Fibroblast of pulmonary artery (primary cell): ENCODE measurements at regions not wholly inside any gene's neighbourhood (a gene's known extent, or its start where the extent isn't known, plus 50 kb on each side); places are given as distances from the start of the nearest gene placed in this dataset.
A peak's percentile ranks its signal among the peaks of the same experiment; 100 is the strongest.

Source experiments
- DNase-seq: peaks from one replicate; pipeline ENCODE4 v3.0.0-alpha.2; 2010; ENCODE audit warnings: low read depth
- H3K4me3 ChIP-seq: replicated peaks from 2 replicates; pipeline ENCODE4 v1.5.1; 2011; ENCODE audit warnings: low read depth, mild to moderate bottlenecking, control low read depth, low read length, moderate library complexity
- TF ChIP-seq, protein P1 (sequence below): IDR thresholded peaks from 2 replicates; pipeline ENCODE4 v1.5.1; 2011; ENCODE audit warnings: mild to moderate bottlenecking, control low read depth, low read length, inconsistent platforms; ENCODE audit errors: missing control alignments

DNA sequence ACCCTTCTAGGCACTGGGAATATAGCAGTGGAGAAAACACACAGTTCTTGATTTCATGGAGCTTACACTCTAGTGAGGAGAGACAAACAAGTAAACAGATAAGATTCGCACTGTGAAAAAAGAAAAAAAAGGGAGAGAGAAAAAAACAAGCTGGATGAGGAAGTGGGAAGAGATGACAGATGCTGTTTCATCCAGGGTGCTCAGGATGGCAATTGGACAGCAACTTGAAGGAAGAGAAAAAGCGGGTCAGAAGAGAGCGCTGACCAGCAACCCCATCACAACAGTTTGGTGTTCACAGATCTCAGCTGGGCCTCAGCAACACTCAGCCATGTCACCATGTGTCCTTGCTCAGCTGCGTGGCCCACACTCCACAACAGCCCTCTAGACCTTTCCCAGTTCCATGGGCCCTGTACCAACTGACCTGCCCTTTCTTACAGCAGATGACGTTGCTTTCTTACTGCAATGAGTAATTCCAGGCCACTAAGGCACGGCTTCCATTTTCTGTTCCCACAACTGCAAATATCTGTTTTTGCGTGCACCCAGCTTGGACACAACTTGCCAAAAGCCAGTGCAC, 230.8 kb downstream of the MEX3B start:
- TF ChIP-seq, protein P1, sequence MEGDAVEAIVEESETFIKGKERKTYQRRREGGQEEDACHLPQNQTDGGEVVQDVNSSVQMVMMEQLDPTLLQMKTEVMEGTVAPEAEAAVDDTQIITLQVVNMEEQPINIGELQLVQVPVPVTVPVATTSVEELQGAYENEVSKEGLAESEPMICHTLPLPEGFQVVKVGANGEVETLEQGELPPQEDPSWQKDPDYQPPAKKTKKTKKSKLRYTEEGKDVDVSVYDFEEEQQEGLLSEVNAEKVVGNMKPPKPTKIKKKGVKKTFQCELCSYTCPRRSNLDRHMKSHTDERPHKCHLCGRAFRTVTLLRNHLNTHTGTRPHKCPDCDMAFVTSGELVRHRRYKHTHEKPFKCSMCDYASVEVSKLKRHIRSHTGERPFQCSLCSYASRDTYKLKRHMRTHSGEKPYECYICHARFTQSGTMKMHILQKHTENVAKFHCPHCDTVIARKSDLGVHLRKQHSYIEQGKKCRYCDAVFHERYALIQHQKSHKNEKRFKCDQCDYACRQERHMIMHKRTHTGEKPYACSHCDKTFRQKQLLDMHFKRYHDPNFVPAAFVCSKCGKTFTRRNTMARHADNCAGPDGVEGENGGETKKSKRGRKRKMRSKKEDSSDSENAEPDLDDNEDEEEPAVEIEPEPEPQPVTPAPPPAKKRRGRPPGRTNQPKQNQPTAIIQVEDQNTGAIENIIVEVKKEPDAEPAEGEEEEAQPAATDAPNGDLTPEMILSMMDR, result no peak
- no peak overlapping the region for H3K4me3 ChIP-seq
- no peak for DNase-seq

GRCh38 chr15:81813215-81813614, 232.6 kb downstream of the MEX3B start:
- DNase-seq, result no peak
- no peak overlapping the region for H3K4me3 ChIP-seq
- TF ChIP-seq, protein P1, result no peak

- DNase-seq, result no peak
- TF ChIP-seq, protein P1, result no peak
- no peak overlapping the region for H3K4me3 ChIP-seq
Observed at GRCh38 chr15:81812456-81812855, 233.4 kb downstream of the MEX3B start.

GRCh38 chr15:81811736-81812135, 234.1 kb downstream of the MEX3B start:
- DNase-seq, result no peak
- H3K4me3 ChIP-seq, result no peak overlapping the region
- TF ChIP-seq, protein P1, result no peak

- TF ChIP-seq, protein P1, result peak; percentile 16
- DNase-seq, result peak; percentile 7
- H3K4me3 ChIP-seq, result no peak overlapping the region
Observed at GRCh38 chr15:81809543-81809942, 236.3 kb downstream of the MEX3B start.

DNA sequence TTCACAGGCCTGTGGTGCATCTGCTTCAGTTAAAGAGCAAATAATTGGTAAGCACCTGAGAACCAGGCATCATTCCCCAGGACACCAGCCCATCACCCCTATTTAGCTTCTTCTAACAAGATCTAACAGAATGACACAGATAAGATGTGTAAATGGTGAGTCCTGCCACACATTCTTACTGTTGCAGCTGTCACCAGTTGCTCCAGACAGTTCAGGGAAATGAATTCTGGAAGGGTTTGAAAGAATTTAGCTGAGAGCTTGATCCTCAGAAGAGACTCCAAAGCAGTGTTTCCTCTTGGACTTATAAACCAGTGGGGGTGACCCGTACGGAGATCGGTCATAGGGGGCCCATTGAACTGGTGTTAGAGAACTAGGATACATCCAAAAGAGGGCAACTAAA, 238.0 kb downstream of the MEX3B start:
- no peak for DNase-seq
- TF ChIP-seq, protein P1, result no peak

DNA sequence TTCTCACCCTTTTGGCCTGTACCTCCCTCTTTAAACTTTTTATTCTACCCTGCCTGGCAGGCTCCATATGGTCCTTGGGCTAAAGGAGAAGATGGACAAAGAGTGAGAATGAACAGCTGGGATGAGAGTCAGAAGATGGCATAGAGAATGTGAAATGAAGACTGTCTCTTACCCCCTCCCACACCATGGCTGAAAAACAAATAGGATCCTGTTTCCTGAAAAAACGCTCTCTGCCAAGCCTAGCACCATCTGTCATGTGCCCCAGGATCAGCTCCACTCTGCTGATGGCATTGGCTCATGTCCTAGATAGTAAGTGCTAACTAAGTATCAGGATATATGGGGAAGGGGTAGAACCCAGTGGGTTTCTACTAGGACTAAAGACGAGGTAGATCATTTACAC, 238.6 kb downstream of the MEX3B start:
- H3K4me3 ChIP-seq, result no peak overlapping the region
- TF ChIP-seq, protein P1, result no peak
- DNase-seq, result no peak

More for the DNA sequence above, 238.0 kb downstream of the MEX3B start:
- no peak overlapping the region for H3K4me3 ChIP-seq
